Testis (tissue), 2 donors: ENCODE measurements at regions not wholly inside any gene's neighbourhood (a gene's known extent, or its start where the extent isn't known, plus 50 kb on each side); places are given as distances from the start of the nearest gene placed in this dataset.

Experiments used
- DNase-seq: peaks from one replicate; pipeline ENCODE4 v3.0.0-alpha.2; 2019
- H3K27ac ChIP-seq, 2 donors: fragments of 200-600 bp; sonication (generic); one replicate each; pipeline ENCODE4 v1.5.1; 2019
- H3K27me3 ChIP-seq: fragments of 200-600 bp; sonication (generic); one replicate; pipeline ENCODE4 v1.5.1; 2019
- H3K36me3 ChIP-seq: fragments of 200-600 bp; sonication (generic); one replicate; pipeline ENCODE4 v1.5.1; 2017; ENCODE audit warnings: low read depth; ENCODE audit errors: missing control alignments
- H3K4me1 ChIP-seq: fragments of 200-600 bp; sonication (generic); one replicate; pipeline ENCODE4 v1.5.1; 2019
- H3K4me3 ChIP-seq, 2 donors: fragments of 200-600 bp; sonication (generic); one replicate each; pipeline ENCODE4 v1.5.1; 2017 to 2019
- H3K9me3 ChIP-seq: fragments of 200-600 bp; sonication (generic); one replicate; pipeline ENCODE4 v1.5.1; 2017
- CTCF ChIP-seq, 3 experiments: fragments of 450-650 bp in 2 of 3; fragments of 200-600 bp in 1 of 3; sonication (generic) in 1 of 3; IDR thresholded peaks; one replicate each; pipeline ENCODE4 v1.5.1; 2016 to 2019; ENCODE audit warnings: antibody characterized with exemption in 3 of 3, mild to moderate bottlenecking in 2 of 3, moderate library complexity in 1 of 3
- POLR2A ChIP-seq: fragments of 450-650 bp; IDR thresholded peaks from one replicate; pipeline ENCODE4 v1.6.1; 2017; ENCODE audit warnings: antibody characterized with exemption, mild to moderate bottlenecking, moderate library complexity
- WGBS, 2 donors: methylation state at CpG; one replicate each; pipeline ENCODE4 v1.1.5; 2018; 5-methylcytosine and 5-hydroxymethylcytosine counted together
- intact Hi-C: fragments of 100-400 bp; cut with DNase I; formaldehyde crosslinking; loops from one replicate; pipeline ENCODE4 v1.15.1; 2023; ENCODE audit warnings: low total_unique reads

GRCh38 chr20:11753155-11753554 lies 164.5 kb upstream of the BTBD3 start:
- Histone ChIP-seq H3K9me3 (no peaks in the 10 kb centered on the region), H3K36me3 (no peaks in the 10 kb centered on the region), H3K27me3 (no peaks in the 10 kb centered on the region), H3K27ac (no peak overlapping the region), H3K4me1 (no peaks in the 10 kb centered on the region), H3K4me3 (no peak overlapping the region)
- intact Hi-C loops: no loop called here
- WGBS, 2 donors: 86 to 90% methylated on average over 2 of the region's 2 CpGs
- TF ChIP-seq CTCF (IDR thresholded peaks at IDR 0.05) (no peak), POLR2A (no peak)
- DNase-seq: no peak

GRCh38 chr20:11754451-11754850 lies 163.2 kb upstream of the BTBD3 start:
- TF ChIP-seq POLR2A (no peak), CTCF (IDR thresholded peaks at IDR 0.05) (no peak)
- Histone ChIP-seq H3K9me3 (no peaks in the 10 kb centered on the region), H3K4me1 (no peaks in the 10 kb centered on the region), H3K27me3 (no peaks in the 10 kb centered on the region), H3K27ac (no peak overlapping the region), H3K4me3 (no peak overlapping the region), H3K36me3 (no peaks in the 10 kb centered on the region)
- DNase-seq: no peak
- intact Hi-C loops: no loop called here
- 73 to 85% methylated on average over 4 of the region's 4 CpGs for WGBS, 2 donors

- intact Hi-C loops: no loop called here
- H3K9me3 ChIP-seq: no peaks in the 10 kb centered on the region
Measured at GRCh38 chr20:11755071-11755841, 162.4 kb upstream of the BTBD3 start.

GRCh38 chr20:11761497-11761896 lies 156.2 kb upstream of the BTBD3 start:
- intact Hi-C loops: no loop called here
- no peak for TF ChIP-seq CTCF (IDR thresholded peaks at IDR 0.05)
- TF ChIP-seq POLR2A: no peak
- no peaks in the 10 kb centered on the region for H3K9me3 ChIP-seq
- no peak overlapping the region for H3K4me3 ChIP-seq
- H3K36me3 ChIP-seq: no peaks in the 10 kb centered on the region
- H3K27ac ChIP-seq: no peak overlapping the region
- 69 to 70% methylated on average over 4 of the region's 4 CpGs for WGBS, 2 donors
- H3K4me1 ChIP-seq: no peaks in the 10 kb centered on the region
- no peak for DNase-seq
- no peaks in the 10 kb centered on the region for H3K27me3 ChIP-seq

More at GRCh38 chr20:11755071-11755841, 162.4 kb upstream of the BTBD3 start:
- H3K4me1 ChIP-seq: no peaks in the 10 kb centered on the region
- no peaks in the 10 kb centered on the region for H3K27me3 ChIP-seq
- no peak for TF ChIP-seq POLR2A
- no peak for TF ChIP-seq CTCF (IDR thresholded peaks at IDR 0.05)
- no peaks in the 10 kb centered on the region for H3K36me3 ChIP-seq
- H3K4me3 ChIP-seq: no peak overlapping the region
- no peak overlapping the region for H3K27ac ChIP-seq
- WGBS, 2 donors: 41 to 53% methylated on average over 6 of the region's 6 CpGs
- no peak for DNase-seq

- DNase-seq: no peak
- 58 to 77% methylated on average over 6 of the region's 6 CpGs for WGBS, 2 donors
- intact Hi-C loops: no loop called here
- no peaks in the 10 kb centered on the region for H3K36me3 ChIP-seq
- no peak overlapping the region for H3K4me3 ChIP-seq
- no peak for TF ChIP-seq POLR2A
- TF ChIP-seq CTCF (IDR thresholded peaks at IDR 0.05): no peak
- H3K9me3 ChIP-seq: no peaks in the 10 kb centered on the region
- H3K4me1 ChIP-seq: no peaks in the 10 kb centered on the region
- no peak overlapping the region for H3K27ac ChIP-seq
- H3K27me3 ChIP-seq: no peaks in the 10 kb centered on the region
Measured at GRCh38 chr20:11766961-11767360, 150.7 kb upstream of the BTBD3 start.
